ENCODE measurements at regions not wholly inside any gene's neighbourhood (a gene's known extent, or its start where the extent isn't known, plus 50 kb on each side); places are given as distances from the start of the nearest gene placed in this dataset.

DNA sequence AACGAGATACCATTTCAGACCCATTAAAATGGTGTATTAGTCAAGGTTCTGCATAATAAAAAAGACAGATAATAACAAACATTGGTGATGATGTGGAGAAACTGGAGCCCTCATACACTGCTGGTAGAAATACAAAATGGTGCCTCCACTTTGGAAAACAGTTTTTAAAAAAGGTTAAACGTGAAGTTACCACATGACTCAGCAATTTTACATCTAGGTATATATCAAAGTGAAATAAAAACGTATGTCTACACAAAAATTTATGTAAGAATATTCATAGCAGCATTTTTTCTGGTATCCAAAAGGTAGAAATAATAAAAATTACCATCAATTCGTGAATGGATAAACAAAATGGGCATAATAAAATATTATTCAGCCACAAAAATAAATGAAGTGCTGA, 519.8 kb downstream of the TLE4 start:
- DNase-seq (no peak), ATAC-seq (no peak), FAIRE-seq (no peak)
- Histone ChIP-seq H3K27ac (no peak overlapping the region), H3K27me3 (no peaks in the 10 kb centered on the region), H3K4me1 (no peaks in the 10 kb centered on the region), H3K4me3 (no peak overlapping the region), H3K36me3 (no peaks in the 10 kb centered on the region), H3K9me3 (no peaks in the 10 kb centered on the region)
- TF ChIP-seq, protein P1, sequence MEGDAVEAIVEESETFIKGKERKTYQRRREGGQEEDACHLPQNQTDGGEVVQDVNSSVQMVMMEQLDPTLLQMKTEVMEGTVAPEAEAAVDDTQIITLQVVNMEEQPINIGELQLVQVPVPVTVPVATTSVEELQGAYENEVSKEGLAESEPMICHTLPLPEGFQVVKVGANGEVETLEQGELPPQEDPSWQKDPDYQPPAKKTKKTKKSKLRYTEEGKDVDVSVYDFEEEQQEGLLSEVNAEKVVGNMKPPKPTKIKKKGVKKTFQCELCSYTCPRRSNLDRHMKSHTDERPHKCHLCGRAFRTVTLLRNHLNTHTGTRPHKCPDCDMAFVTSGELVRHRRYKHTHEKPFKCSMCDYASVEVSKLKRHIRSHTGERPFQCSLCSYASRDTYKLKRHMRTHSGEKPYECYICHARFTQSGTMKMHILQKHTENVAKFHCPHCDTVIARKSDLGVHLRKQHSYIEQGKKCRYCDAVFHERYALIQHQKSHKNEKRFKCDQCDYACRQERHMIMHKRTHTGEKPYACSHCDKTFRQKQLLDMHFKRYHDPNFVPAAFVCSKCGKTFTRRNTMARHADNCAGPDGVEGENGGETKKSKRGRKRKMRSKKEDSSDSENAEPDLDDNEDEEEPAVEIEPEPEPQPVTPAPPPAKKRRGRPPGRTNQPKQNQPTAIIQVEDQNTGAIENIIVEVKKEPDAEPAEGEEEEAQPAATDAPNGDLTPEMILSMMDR (IDR thresholded peaks at IDR 0.05): no peak
- WGBS, 2 donors: 26 to 52% methylated on average over 4 of the region's 4 CpGs
- intact Hi-C loops (cut with DNase I): no loop called here

DNA sequence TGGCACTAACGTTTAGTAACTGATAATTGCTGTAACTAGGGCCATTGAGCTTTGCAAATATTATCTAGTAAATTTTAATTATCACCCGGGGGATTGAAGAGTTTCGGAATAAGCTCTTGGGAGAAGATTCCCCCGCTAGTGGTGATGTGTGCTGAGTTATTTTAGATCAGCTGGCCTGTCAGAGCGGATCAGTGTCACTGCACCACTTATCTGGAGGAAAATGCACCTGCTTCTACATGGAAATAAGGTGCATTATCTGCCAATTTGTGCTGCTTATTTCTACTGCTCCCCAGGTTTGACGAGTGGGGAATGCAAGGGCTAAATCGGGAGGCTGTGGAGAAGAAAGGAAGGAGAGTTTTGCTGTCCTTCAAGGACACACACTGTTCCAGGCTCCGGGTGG, 518.6 kb downstream of the TLE4 start:
- ATAC-seq: no peak
- TF ChIP-seq, protein P1 (IDR thresholded peaks at IDR 0.05): no peak
- Histone ChIP-seq H3K27me3 (no peaks in the 10 kb centered on the region), H3K36me3 (no peaks in the 10 kb centered on the region), H3K9me3 (no peaks in the 10 kb centered on the region), H3K4me3 (no peak overlapping the region), H3K4me1 (no peaks in the 10 kb centered on the region), H3K27ac (no peak overlapping the region)
- 59 to 65% methylated on average over 8 of the region's 8 CpGs for WGBS, 2 donors
- no peak for DNase-seq
- no peak for FAIRE-seq
- intact Hi-C loops (cut with DNase I): no loop called here

DNA sequence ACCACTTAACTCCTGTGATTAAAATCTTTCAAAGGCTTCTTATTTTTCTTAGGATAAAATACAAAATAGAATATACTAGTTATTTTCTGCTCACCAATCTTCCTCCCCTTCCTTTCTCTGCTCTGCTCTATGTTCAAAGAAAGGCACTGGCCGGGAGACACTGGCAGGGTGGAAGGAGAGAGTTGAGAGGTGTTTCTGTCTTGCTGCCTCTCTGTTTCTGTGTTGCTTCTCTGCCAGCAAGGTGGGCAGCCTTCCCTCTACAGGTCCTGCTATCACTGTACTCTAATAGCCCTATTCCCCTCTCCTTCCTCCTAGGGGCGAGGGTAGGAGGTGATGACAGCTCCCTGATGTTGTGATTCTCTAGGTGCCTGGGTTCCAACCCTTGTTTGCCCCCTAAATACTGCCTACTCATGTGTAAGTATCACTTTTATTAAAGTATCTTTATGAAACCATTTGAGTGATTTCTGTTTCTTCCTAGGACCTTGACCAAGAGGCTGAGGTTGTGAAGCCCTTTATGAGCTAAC, 515.1 kb downstream of the TLE4 start:
- TF ChIP-seq, protein P1 (IDR thresholded peaks at IDR 0.05): no peak
- DNase-seq (no peak), FAIRE-seq (no peak), ATAC-seq (no peak)
- no peak overlapping the region for H3K27ac ChIP-seq
- H3K4me3 ChIP-seq: no peak overlapping the region
- WGBS, 2 donors: 68 to 70% methylated on average over 2 of the region's 2 CpGs
- H3K27me3 ChIP-seq: no peaks in the 10 kb centered on the region
- intact Hi-C loops (cut with DNase I): no loop called here
- H3K9me3 ChIP-seq: no peaks in the 10 kb centered on the region
- H3K4me1 ChIP-seq: no peaks in the 10 kb centered on the region
- H3K36me3 ChIP-seq: no peaks in the 10 kb centered on the region

DNA sequence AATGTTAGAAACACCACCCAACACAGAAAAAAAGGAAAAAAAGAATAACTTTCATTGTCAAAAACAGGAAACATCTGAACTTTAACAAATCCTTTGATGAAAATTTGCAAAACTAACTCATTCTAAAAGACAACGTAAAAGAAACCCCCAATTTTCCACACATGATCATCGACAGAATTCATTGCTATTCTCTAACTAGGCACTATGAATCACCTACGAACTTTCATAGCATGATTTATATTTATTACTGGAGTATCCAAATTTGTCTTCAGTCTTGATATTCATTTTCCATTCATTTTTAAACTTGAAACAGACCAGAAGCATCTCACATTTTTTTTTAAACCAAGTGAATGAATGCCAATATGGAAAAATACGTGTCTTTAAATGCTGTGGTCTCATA, 514.6 kb downstream of the TLE4 start:
- ATAC-seq (no peak), DNase-seq (no peak), FAIRE-seq (no peak)
- H3K27ac ChIP-seq: no peak overlapping the region
- H3K36me3 ChIP-seq: no peaks in the 10 kb centered on the region
- no peaks in the 10 kb centered on the region for H3K27me3 ChIP-seq
- no peak overlapping the region for H3K4me3 ChIP-seq
- H3K4me1 ChIP-seq: no peaks in the 10 kb centered on the region
- TF ChIP-seq, protein P1 (IDR thresholded peaks at IDR 0.05): no peak
- intact Hi-C loops (cut with DNase I): no loop called here
- 68 to 82% methylated on average over 4 of the region's 4 CpGs for WGBS, 2 donors
- no peaks in the 10 kb centered on the region for H3K9me3 ChIP-seq

DNA sequence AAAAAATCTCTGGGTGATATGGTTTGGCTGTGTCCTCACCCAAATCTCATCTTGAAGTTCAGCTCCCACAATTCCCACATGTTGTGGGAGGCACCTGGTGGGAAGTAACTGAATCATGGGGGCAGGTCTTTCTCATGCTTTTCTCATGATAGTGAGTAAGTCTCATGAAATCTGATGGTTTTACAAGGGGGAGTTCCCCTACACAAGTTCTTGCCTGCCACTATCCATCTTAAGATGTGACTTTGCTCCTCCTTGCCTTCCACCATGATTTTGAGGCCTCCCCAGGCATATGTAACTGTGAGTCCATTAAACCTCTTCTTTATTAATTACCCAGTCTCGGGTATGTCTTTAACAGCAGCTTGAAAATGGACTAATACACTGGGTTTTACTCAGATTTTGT, 513.9 kb downstream of the TLE4 start:
- DNase-seq: no peak
- FAIRE-seq: no peak
- no peak overlapping the region for H3K27ac ChIP-seq
- H3K4me1 ChIP-seq: no peaks in the 10 kb centered on the region
- H3K4me3 ChIP-seq: no peak overlapping the region
- TF ChIP-seq, protein P1 (IDR thresholded peaks at IDR 0.05): no peak
- H3K9me3 ChIP-seq: no peaks in the 10 kb centered on the region
- 55 to 62% methylated on average over 1 of the region's 1 CpG for whole genome bisulfite sequencing, 2 donors
- no peak for ATAC-seq
- H3K27me3 ChIP-seq: no peaks in the 10 kb centered on the region
- H3K36me3 ChIP-seq: no peaks in the 10 kb centered on the region
- intact Hi-C loops (cut with DNase I): no loop called here

Data from pancreas (tissue), 10 donors.